D721Med (cell line): ENCODE measurements at regions not wholly inside any gene's neighbourhood (a gene's known extent, or its start where the extent isn't known, plus 50 kb on each side); places are given as distances from the start of the nearest gene placed in this dataset.
"Not testable (repeated sequence)": the region's sequence is repeated elsewhere in the genome, so short reads cannot be mapped to it uniquely, and the experiment has no call there.

Source experiments
- DNase-seq: peaks from one replicate; pipeline ENCODE4 v3.0.0; 2011; ENCODE audit warnings: low spot score; ENCODE audit not compliant: insufficient read length
- FAIRE-seq: peaks from 2 replicates; lab custom pipeline; 2011; peaks lifted over from hg19 to GRCh38; lab: Jason Lieb, UNC
- TF ChIP-seq, protein P1 (sequence below): IDR thresholded peaks from 2 replicates; pipeline ENCODE4 v1.5.1; 2012; ENCODE audit warnings: mild to moderate bottlenecking, control low read depth; ENCODE audit not compliant: insufficient read depth; ENCODE audit errors: missing control alignments

DNA sequence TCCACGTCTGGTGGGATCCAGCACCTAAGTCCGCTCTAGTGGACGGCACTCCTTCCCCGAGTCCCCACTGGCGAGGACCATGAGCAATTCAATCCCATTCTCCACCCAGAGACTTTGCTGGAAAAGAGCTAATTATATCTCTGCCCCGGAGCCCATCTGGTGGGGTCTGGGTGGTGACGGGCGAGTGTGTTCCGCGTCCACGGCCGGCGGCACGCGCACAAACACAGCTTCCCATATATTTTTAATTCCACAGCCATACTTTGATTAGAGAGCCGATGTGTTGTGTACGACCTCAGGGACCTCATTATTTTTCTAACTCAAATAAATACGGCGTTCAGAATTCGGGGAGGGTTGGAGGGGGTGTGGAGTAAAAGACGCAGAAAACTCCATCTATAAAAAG is 64.1 kb upstream of the ADGRE5 start:
- FAIRE-seq = no peak
- DNase-seq = no peak
- TF ChIP-seq, protein P1, sequence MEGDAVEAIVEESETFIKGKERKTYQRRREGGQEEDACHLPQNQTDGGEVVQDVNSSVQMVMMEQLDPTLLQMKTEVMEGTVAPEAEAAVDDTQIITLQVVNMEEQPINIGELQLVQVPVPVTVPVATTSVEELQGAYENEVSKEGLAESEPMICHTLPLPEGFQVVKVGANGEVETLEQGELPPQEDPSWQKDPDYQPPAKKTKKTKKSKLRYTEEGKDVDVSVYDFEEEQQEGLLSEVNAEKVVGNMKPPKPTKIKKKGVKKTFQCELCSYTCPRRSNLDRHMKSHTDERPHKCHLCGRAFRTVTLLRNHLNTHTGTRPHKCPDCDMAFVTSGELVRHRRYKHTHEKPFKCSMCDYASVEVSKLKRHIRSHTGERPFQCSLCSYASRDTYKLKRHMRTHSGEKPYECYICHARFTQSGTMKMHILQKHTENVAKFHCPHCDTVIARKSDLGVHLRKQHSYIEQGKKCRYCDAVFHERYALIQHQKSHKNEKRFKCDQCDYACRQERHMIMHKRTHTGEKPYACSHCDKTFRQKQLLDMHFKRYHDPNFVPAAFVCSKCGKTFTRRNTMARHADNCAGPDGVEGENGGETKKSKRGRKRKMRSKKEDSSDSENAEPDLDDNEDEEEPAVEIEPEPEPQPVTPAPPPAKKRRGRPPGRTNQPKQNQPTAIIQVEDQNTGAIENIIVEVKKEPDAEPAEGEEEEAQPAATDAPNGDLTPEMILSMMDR = no peak

DNA sequence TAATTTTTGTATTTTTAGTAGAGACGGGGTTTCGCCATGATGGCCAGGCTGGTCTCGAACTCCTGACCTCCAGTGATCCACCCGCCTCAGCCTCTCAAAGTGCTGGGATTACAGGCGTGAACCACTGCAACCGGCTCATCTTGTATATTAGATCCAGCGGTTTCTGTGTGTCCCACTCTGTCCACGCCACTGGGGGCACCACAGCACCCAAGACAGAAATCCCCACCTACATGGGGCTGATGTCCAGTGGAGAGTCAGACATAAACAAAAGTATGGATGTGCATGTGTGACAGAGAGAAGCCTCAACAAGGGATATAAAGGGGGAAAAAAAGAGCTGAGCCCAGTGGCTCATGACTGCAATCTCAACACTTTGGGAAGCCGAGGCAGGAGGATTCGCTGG is 65.8 kb upstream of the ADGRE5 start:
- TF ChIP-seq, protein P1 = no peak
- DNase-seq (no peak), FAIRE-seq (no peak)

DNA sequence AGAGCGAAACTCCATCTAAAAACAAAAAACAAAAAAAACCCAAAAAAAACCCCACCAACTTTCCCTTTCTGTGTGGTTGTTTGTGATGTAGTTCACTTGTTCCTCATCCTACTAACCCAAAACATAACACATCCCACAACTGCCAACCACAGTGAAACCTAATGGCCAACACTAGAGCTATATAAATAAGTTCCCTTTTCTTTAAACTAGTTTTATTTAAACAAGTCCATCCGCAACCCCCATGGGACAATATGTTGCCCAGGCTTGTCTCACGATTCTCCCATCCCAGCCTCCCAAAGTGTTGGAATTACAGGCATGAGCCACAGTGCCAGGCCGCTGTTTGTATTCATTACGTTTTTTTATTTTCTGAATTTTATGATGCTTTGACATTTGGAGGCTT is 71.2 kb upstream of the ADGRE5 start:
- TF ChIP-seq, protein P1 = no peak
- no peak for DNase-seq
- no peak for FAIRE-seq

DNA sequence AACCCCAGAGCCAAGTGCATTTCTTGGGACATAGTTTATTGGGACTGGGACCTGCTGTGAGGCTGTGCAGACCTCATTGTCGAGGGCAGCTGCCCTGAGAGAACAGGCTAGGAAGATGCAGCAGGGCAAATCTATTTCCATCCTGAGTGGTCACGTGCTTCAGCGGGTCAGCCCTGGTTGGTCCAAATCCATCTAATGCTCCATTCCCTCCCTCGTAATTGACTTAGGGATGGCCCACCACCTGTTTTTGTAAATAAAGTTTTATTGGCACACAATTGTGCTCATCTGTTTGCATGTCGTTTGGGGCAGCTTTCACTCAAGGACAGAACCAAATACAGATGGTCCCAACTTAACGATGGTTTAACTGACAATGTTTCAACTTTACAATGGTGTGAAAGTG is 75.5 kb upstream of the ADGRE5 start:
- no peak for DNase-seq
- no peak for FAIRE-seq
- TF ChIP-seq, protein P1 = no peak

DNA sequence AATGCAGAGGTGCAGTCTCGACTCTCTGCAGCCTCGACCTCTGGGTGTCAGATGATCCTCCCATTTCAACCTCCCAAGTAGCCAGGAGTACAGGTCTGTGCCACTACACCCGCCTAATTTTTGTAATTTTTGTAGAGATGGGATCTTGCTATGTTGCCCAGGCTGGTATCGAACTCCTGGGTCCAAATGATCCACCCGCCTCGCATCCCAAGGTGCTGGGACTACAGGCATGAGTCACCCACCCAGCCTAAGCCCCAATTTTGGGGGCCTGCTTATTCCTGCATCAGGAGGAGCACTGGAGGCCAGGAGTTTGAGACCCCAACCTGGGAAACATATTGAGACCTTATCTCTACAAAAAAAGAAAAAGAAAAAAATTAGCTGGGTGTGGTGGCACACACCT is 80.1 kb upstream of the ADGRE5 start:
- TF ChIP-seq, protein P1 = no peak
- FAIRE-seq (no peak), DNase-seq (no peak)

DNA sequence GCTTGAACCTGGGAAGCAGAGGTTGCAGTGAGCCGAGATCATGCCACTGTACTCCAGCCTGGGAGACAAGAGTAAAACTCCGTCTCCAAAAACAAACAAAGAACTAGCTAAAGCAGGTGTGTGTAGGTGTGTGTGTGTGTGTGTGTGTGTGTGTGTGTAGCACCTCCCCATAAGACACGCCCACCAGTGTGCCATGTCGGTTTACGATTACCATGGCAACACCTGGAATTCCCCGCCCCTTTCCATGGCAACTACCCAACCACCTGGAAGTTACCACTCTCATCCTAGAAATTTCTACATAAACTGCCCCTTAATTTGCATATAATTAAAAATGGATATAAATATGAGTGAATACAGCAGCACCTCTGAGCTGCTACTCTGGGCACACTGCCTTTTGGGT is 80.9 kb upstream of the ADGRE5 start:
- DNase-seq = no peak
- FAIRE-seq = no peak
- TF ChIP-seq, protein P1 = no peak

DNA sequence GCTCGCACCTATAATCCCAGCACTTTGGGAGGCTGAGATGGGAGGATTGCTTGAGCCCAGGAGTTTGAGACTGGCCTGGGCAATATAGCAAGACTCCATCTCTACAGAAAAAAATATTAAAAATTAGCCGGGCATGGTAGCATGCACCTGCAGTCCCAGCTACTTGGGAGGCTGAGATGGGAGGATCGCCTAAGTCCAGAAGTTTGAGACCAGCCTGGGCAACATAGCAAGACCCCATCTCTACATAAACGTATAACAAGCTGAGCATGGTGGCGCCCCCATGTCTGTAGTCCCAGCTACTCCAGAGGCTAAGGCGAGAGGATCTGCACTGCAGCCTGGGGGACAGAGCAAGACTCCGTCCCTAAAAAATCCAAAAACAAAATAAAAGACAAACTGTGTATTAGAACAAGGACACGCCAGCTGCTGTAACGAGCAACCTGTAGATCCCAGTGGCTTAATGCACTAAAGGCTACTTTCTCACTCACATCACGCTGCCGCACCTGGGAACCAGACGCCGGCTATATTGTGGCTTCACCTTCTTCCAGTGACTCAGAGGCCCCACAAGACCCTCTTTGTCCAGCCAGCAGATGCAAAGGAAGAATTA is 81.9 kb upstream of the ADGRE5 start:
- DNase-seq, FAIRE-seq: not testable (repeated sequence)

DNA sequence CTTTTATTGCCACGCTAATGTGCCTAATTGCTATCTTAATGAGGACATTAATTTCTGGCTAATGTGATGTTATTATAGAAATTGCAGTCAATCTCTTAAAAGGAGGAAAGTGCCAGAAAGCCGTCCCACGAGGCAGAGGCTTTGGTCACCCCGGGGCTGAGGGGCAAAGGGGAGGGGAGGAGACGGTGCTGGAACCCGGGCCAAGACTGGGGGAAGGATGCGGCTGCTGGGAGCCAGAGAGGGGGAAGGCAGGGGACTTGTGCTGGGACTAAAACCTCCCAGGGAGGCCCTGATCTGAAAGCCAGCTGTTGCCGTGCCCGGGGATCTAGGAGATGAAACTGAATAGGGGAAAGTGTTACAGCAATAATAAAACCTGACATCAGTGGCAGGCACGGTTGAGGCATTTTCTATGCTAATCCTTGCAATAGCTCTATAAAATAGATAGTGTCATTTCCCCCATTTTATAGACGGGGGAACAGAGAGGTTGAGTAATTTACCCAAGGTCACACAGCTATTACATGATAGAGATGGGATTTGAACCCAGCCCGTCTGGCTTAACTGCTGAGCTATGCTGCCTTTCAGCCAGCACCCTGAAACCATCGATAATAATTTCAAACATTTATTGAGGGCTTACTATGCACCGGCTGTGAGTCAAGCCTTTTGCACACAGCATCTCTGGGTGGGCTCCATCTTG is 83.2 kb upstream of the ADGRE5 start:
- FAIRE-seq, DNase-seq: not testable (repeated sequence)

DNA sequence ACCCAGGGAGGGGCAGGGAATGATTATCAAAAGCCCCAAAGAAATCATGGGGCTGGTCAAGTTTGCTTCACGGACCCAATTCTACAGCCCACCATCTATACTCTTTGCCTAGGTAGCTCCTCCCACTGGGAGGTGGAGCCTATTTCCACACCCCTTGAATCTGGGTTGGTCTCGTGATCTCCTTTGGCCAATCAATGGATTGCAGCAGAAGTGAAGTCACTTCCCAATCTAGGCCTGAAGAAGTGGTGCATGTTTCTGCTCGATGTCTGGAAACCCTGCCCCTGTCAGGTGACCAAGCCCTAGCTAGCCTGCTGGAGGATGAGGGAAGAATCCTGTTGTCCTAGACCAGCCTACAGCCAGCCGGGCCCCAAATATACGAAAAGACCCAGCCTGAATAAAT is 86.3 kb upstream of the ADGRE5 start:
- not testable (repeated sequence) for FAIRE-seq, DNase-seq

DNA sequence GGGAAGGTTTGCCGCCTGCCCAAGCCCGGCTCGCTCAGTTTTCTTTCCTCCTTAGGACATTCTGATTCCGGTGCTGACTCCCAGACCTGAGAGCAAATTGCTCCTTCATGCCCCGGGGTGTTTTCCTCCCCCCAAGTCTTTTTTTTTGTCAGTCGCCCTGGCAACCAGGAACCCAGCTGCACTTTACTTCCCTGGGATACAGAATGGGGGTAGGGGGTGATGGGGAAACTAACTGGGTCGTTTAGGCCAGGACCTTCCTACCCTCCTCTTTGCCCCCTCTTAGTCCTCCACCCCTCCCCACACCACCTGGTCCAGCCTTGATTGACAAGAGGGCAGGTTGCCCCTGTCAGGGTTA is 87.5 kb upstream of the ADGRE5 start:
- not testable (repeated sequence) for FAIRE-seq
- DNase-seq = peak; percentile 9

DNA sequence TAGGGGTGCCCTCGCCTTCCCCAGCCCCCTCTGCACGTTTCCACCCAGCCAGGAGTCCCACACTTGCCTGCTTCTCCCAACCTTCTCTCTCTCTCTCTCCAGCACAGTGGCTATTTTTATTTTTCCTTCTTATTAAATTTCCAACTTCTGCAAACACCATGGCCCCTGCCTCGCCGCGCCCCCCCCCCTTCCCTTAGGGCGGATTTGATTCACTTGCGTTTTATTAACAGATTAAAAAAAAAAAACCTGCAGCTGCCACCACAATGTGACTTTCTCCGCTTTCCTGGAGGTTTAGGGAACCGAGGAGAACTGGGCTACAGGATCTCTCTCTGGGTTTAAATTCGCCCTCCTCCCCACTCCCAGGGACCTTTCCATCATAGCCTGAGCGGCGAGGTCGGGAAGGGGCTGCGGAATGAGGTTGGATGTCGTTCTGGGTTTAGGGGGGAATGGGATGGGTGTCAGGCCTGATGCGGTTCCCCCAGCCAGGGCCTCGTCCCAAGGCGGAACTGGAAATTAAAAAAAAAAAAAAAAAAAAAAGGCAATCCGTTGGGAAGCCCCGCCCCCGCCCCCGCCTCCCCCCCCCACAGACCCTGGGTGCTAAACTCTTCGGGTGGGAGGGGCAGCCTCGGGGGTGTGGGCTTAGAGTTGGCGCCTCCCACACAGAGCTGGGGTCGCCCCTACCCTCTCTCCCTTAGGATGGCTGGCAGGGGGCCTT is 87.3 kb upstream of the ADGRL1 start:
- DNase-seq = peak; percentile 10
- not testable (repeated sequence) for FAIRE-seq

DNA sequence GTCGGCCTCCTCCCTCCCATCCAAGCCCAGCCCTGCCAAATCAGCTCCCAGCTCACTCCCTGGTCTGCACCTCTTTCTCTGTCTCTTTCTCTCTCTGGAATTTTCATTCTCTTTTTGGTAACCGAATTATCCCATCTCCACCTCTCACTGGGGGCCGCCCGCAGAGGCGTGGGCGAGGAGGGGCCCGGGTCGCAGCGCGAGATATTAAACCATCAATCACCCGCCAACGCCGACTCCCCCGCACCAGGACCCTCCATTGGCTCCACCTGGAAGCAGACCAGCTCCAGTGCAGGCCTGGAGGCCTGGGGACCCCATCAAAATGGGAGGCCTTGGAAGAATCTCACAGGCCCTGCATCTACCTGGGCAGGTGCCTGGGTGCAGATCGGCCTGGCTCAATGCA is 83.8 kb upstream of the ADGRL1 start:
- FAIRE-seq, DNase-seq: not testable (repeated sequence)
